Kidney capillary endothelial cell (primary cell): ENCODE measurements at regions not wholly inside any gene's neighbourhood (a gene's known extent, or its start where the extent isn't known, plus 50 kb on each side); places are given as distances from the start of the nearest gene placed in this dataset.
"Not testable (repeated sequence)": the region's sequence is repeated elsewhere in the genome, so short reads cannot be mapped to it uniquely, and the experiment has no call there.

Experiments used
- DNase-seq: peaks from one replicate; pipeline ENCODE4 v3.0.0-alpha.2; 2018; ENCODE audit warnings: low spot score

- DNase-seq: no peak
Measured at GRCh38 chr1:110260194-110260593, 50.1 kb downstream of the KCNC4 start.

GRCh38 chr1:110262296-110262695 lies 52.2 kb downstream of the KCNC4 start:
- no peak for DNase-seq

- DNase-seq: peak; percentile 41
Measured at GRCh38 chr1:110262846-110263631, 52.9 kb downstream of the KCNC4 start.

GRCh38 chr1:110264430-110264829 lies 54.3 kb downstream of the KCNC4 start:
- peak; percentile 44 for DNase-seq

- no peak for DNase-seq
Measured at GRCh38 chr1:110265186-110265585, 55.1 kb downstream of the KCNC4 start.

- no peak for DNase-seq
Measured at GRCh38 chr1:110266834-110267233, 56.7 kb downstream of the KCNC4 start.

- no peak for DNase-seq
Measured at GRCh38 chr1:110267260-110267659, 57.1 kb downstream of the KCNC4 start.

GRCh38 chr1:110272045-110272444 lies 61.9 kb downstream of the KCNC4 start:
- DNase-seq: no peak

GRCh38 chr1:110273832-110274231 lies 63.7 kb downstream of the KCNC4 start:
- not testable (repeated sequence) for DNase-seq

GRCh38 chr1:110280126-110280525 lies 59.1 kb upstream of the RBM15 start:
- DNase-seq: no peak

- DNase-seq: no peak
Measured at GRCh38 chr1:110280804-110281203, 58.4 kb upstream of the RBM15 start.

- DNase-seq: no peak
Measured at GRCh38 chr1:110281363-110282290, 57.5 kb upstream of the RBM15 start.

- DNase-seq: no peak
Measured at GRCh38 chr1:110282395-110282794, 56.8 kb upstream of the RBM15 start.

GRCh38 chr1:110283677-110284076 lies 55.5 kb upstream of the RBM15 start:
- DNase-seq: no peak

- DNase-seq: no peak
Measured at GRCh38 chr1:110285316-110285715, 53.9 kb upstream of the RBM15 start.

- DNase-seq: no peak
Measured at GRCh38 chr1:110286564-110286963, 52.6 kb upstream of the RBM15 start.

- no peak for DNase-seq
Measured at GRCh38 chr1:110288111-110288510, 51.1 kb upstream of the RBM15 start.
